Retinal pigment epithelial cell (primary cell): ENCODE measurements at regions not wholly inside any gene's neighbourhood (a gene's known extent, or its start where the extent isn't known, plus 50 kb on each side); places are given as distances from the start of the nearest gene placed in this dataset.

Experiments used
- DNase-seq: peaks from one replicate; pipeline ENCODE4 v3.0.0-alpha.2; 2010; ENCODE audit warnings: low read depth
- H3K4me3 ChIP-seq: 2 replicates; pipeline ENCODE4 v1.5.1; 2011; ENCODE audit warnings: mild to moderate bottlenecking, low read length, control low read depth, moderate library complexity
- CTCF ChIP-seq: conservative IDR thresholded peaks from 2 replicates; pipeline ENCODE4 v1.5.1; 2011; ENCODE audit warnings: low read depth, low read length, control low read depth, inconsistent platforms

GRCh38 chr11:19463976-19464375 lies 223.2 kb upstream of the E2F8 start:
- no peak overlapping the region for H3K4me3 ChIP-seq

DNA sequence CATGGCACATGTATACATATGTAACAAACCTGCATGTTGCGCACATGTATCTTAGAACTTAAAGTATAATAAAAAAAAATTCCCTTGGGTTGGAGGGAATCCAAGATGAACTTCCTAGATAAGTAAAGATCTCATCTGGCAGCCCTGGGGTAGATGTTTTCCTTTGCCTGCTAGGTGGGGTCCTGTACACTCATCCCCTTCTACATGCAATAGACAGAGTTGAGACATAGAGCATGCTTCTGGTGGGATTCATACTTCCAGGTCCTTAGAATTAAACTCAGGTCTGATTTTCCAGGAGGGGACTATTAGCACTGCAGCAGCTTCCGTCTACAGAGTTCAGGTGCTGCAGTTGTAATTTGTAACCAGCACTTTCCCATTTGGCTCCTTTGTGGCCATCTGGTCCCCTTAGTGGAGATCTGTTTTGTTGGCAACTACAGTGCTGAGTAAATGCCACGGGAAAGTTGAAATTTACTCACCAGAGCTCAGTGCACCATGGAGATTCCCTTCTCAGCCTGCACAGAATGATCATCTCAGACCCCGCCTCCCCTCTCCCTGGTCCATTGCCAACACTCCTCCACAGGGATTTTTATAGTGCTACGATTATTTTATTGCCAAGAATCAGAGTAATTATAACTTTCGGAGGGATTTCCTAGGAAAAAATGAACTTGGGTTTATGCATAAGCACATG lies 220.1 kb upstream of the E2F8 start:
- no peak for DNase-seq
- no peak for TF ChIP-seq CTCF
- H3K4me3 ChIP-seq, result no peak overlapping the region

More at GRCh38 chr11:19463976-19464375, 223.2 kb upstream of the E2F8 start:
- no peak for DNase-seq
- TF ChIP-seq CTCF, result no peak

DNA sequence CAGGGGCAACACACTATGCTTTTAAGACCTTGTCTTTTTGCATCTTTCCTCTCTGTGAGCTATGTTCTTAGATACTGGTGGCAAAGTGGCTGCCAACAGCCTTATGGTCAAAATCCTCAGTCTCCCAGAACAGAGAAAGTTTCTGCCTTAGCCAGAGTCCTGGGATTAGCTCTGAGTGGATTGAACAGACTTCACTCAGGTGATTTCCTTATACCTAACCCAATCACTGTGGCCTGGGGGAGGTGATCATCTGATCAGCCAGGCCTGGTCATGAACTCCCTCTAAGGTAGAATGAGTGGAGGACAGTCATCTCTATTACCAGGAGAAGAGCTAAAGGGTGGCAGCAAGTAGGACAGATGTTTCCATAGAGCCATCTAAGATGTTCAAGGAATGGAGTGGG lies 218.5 kb upstream of the E2F8 start:
- H3K4me3 ChIP-seq, result no peak overlapping the region
- DNase-seq, result no peak
- TF ChIP-seq CTCF, result no peak

GRCh38 chr11:19458721-19459120 lies 218.0 kb upstream of the E2F8 start:
- H3K4me3 ChIP-seq, result no peak overlapping the region
- no peak for DNase-seq
- TF ChIP-seq CTCF, result no peak

DNA sequence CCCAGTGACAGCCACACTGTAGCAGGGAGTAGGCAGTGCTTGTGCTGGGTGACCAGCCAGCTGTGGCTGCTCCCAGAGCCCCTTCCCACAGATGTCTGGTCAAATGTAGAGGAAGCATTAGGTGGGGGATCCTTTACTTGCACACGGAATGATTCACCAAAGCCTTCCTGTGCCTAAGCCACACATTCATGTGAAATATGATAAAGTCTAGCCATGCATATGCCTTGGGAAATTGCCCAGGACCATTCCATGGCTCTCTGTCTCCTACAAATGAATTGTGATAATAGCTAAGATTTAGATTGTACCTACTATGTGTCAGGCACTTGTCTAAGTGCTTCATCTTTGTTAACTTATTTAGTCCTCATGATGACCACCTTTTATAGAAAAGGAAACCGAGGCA lies 217.5 kb upstream of the E2F8 start:
- no peak for TF ChIP-seq CTCF
- DNase-seq, result no peak
- H3K4me3 ChIP-seq, result no peak overlapping the region

GRCh38 chr11:19455731-19456130 lies 215.0 kb upstream of the E2F8 start:
- TF ChIP-seq CTCF, result no peak
- DNase-seq, result no peak
- no peak overlapping the region for H3K4me3 ChIP-seq

- no peak overlapping the region for H3K4me3 ChIP-seq
- no peak for DNase-seq
- TF ChIP-seq CTCF, result no peak
These were observed 213.0 kb upstream of the E2F8 start for GRCh38 chr11:19453651-19454257.
